ENCODE measurements at regions not wholly inside any gene's neighbourhood (a gene's known extent, or its start where the extent isn't known, plus 50 kb on each side); places are given as distances from the start of the nearest gene placed in this dataset.

DNA sequence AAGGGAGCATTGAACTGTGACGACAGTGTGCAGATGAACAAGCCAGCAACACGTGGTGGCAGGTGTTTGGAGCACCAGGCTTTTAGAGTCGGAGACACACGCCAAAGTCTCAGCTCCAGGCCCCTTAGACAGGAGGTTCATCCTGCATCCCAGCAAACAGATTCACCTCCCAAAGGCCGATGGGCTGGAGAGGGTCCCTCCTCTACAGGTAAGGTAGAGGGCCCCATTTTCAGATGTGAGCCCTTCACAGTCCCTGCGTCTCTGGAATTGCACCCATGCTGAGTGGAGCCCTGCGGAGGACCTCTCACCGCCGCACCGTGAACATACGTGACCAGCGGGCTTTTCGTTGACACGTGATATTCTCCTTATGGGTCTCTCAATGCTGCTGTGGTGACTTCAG, 109.0 kb upstream of the B3GAT1 start:
- Histone ChIP-seq H4K20me1 (ENCODE audit: insufficient read depth, low read length) (no peaks in the 10 kb centered on the region), H2AFZ (ENCODE audit: low read length) (no peak overlapping the region), H3K4me3 (ENCODE audit: low read depth, low read length, poor library complexity, severe bottlenecking) (no peak overlapping the region), H3K27ac (ENCODE audit: low read depth, low read length, poor library complexity, severe bottlenecking) (no peak overlapping the region), H3K9me2 (ENCODE audit: low read depth, low read length) (no peaks in the 10 kb centered on the region), H3K79me2 (ENCODE audit: insufficient read depth, low read length) (no peaks in the 10 kb centered on the region), H3K4me2 (ENCODE audit: low read length) (no peak overlapping the region), H3K4me1 (ENCODE audit: insufficient read depth, low read length, severe bottlenecking) (no peaks in the 10 kb centered on the region), H3K27me3 (ENCODE audit: insufficient read depth, low read length) (no peaks in the 10 kb centered on the region), H3K9ac (ENCODE audit: low read length) (no peak overlapping the region), H3K9me3 (ENCODE audit: low read length) (no peaks in the 10 kb centered on the region), H3K36me3 (ENCODE audit: insufficient read depth, low read length) (no peaks in the 10 kb centered on the region), H3F3A (ENCODE audit: insufficient read depth, low read length) (no peaks in the 10 kb centered on the region)
- TF ChIP-seq CTCF (IDR thresholded peaks at IDR 0.05; ENCODE audit: low read length) (no peak), EZH2 (IDR thresholded peaks at IDR 0.05; ENCODE audit: borderline replicate concordance, low read length) (no peak)

DNA sequence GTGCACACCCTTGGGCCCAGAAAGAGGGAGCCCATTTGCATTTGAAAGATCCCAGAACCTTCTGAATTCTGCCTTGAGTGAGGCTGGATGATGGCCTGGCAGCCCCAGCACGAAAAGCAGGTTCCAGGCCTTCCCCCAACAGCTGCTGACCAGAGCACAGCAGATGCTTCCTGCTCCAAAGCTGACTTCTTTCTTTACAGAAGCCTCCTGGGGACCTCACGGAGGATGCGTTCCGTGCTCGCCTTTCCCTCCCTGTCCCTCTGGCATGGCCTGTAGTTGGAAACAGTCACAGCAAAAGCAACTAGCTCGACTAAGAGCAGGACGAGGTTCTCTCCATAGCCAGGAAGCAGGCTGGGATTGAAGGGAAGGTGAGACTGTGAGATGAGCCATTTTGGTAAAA, 107.7 kb upstream of the B3GAT1 start:
- Histone ChIP-seq H3K4me3 (ENCODE audit: low read depth, low read length, poor library complexity, severe bottlenecking) (no peak overlapping the region), H4K20me1 (ENCODE audit: insufficient read depth, low read length) (no peaks in the 10 kb centered on the region), H3F3A (ENCODE audit: insufficient read depth, low read length) (no peaks in the 10 kb centered on the region), H3K9me2 (ENCODE audit: low read depth, low read length) (no peaks in the 10 kb centered on the region), H3K36me3 (ENCODE audit: insufficient read depth, low read length) (no peaks in the 10 kb centered on the region), H3K4me2 (ENCODE audit: low read length) (no peak overlapping the region), H3K79me2 (ENCODE audit: insufficient read depth, low read length) (no peaks in the 10 kb centered on the region), H3K9me3 (ENCODE audit: low read length) (no peaks in the 10 kb centered on the region), H2AFZ (ENCODE audit: low read length) (no peak overlapping the region), H3K27ac (ENCODE audit: low read depth, low read length, poor library complexity, severe bottlenecking) (no peak overlapping the region), H3K27me3 (ENCODE audit: insufficient read depth, low read length) (no peaks in the 10 kb centered on the region), H3K9ac (ENCODE audit: low read length) (no peak overlapping the region), H3K4me1 (ENCODE audit: insufficient read depth, low read length, severe bottlenecking) (no peaks in the 10 kb centered on the region)
- no peak for TF ChIP-seq CTCF (IDR thresholded peaks at IDR 0.05; ENCODE audit: low read length)
- TF ChIP-seq EZH2 (IDR thresholded peaks at IDR 0.05; ENCODE audit: borderline replicate concordance, low read length) = no peak

DNA sequence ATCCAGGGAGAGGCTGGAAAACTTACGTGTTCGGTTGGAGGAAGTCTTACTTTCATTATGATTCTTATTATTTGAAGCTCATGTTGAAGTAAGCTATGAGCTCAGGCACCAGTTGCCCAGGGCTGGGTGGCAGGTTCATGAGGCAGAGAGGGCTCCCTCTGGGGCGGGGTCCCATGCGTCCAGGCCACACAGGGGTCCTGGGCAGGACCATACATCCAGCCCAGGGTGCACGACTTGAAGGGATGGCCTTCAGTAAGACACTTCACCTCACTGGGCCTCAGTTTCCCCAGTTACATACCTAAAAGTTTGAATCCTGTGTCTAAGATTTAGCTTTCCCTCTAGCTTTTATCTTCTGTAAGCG, 107.3 kb upstream of the B3GAT1 start:
- H3K4me1 ChIP-seq (ENCODE audit: insufficient read depth, low read length, severe bottlenecking) = no peaks in the 10 kb centered on the region
- no peaks in the 10 kb centered on the region for H3F3A ChIP-seq (ENCODE audit: insufficient read depth, low read length)
- TF ChIP-seq CTCF (IDR thresholded peaks at IDR 0.05; ENCODE audit: low read length) (no peak), EZH2 (IDR thresholded peaks at IDR 0.05; ENCODE audit: borderline replicate concordance, low read length) (no peak)
- H2AFZ ChIP-seq (ENCODE audit: low read length) = no peak overlapping the region
- H3K79me2 ChIP-seq (ENCODE audit: insufficient read depth, low read length) = no peaks in the 10 kb centered on the region
- H3K27ac ChIP-seq (ENCODE audit: low read depth, low read length, poor library complexity, severe bottlenecking) = no peak overlapping the region
- H3K9me3 ChIP-seq (ENCODE audit: low read length) = no peaks in the 10 kb centered on the region
- H3K4me2 ChIP-seq (ENCODE audit: low read length) = no peak overlapping the region
- H3K36me3 ChIP-seq (ENCODE audit: insufficient read depth, low read length) = no peaks in the 10 kb centered on the region
- H3K9me2 ChIP-seq (ENCODE audit: low read depth, low read length) = no peaks in the 10 kb centered on the region
- H3K9ac ChIP-seq (ENCODE audit: low read length) = no peak overlapping the region
- no peak overlapping the region for H3K4me3 ChIP-seq (ENCODE audit: low read depth, low read length, poor library complexity, severe bottlenecking)
- H3K27me3 ChIP-seq (ENCODE audit: insufficient read depth, low read length) = no peaks in the 10 kb centered on the region
- no peaks in the 10 kb centered on the region for H4K20me1 ChIP-seq (ENCODE audit: insufficient read depth, low read length)

All from OCI-LY1 (cell line).